ENCODE measurements at regions not wholly inside any gene's neighbourhood (a gene's known extent, or its start where the extent isn't known, plus 50 kb on each side); places are given as distances from the start of the nearest gene placed in this dataset.

- TF ChIP-seq CTCF (IDR thresholded peaks at IDR 0.05 in 2 of 3, conservative IDR thresholded peaks at IDR 0.05 in 1 of 3; ENCODE audit: borderline replicate concordance in 1 of 3, insufficient read depth in 1 of 3, low read depth in 2 of 3, low read length in 2 of 3) (no peak), FOSL1 (IDR thresholded peaks at IDR 0.05; ENCODE audit: low read depth) (no peak), POLR2A (IDR thresholded peaks at IDR 0.05; ENCODE audit: borderline replicate concordance, extremely low read depth, insufficient read depth, insufficient read length) (no peak), REST (IDR thresholded peaks at IDR 0.05; ENCODE audit: low read depth) (no peak), SRF (IDR thresholded peaks at IDR 0.05; ENCODE audit: low read depth) (no peak), EGR1 (IDR thresholded peaks at IDR 0.05; ENCODE audit: low read depth) (no peak), MAX (IDR thresholded peaks at IDR 0.05) (no peak), POLR2AphosphoS5 (IDR thresholded peaks at IDR 0.05; ENCODE audit: low read depth, low read length) (no peak), ZNF274 (IDR thresholded peaks at IDR 0.05; ENCODE audit: low read depth, low read length) (no peak), EZH2 (IDR thresholded peaks at IDR 0.05) (no peak), CEBPB (IDR thresholded peaks at IDR 0.05; ENCODE audit: low read depth) (no peak), ZBTB33 (IDR thresholded peaks at IDR 0.05; ENCODE audit: extremely low read depth, insufficient replicate concordance, low read length) (no peak)
These were observed 210.9 kb downstream of the DCDC2C start for GRCh38 chr2:3914241-3914640.
